Middle frontal gyrus (tissue), 1 donor: ENCODE measurements at regions not wholly inside any gene's neighbourhood (a gene's known extent, or its start where the extent isn't known, plus 50 kb on each side); places are given as distances from the start of the nearest gene placed in this dataset.
"Not testable (repeated sequence)": the region's sequence is repeated elsewhere in the genome, so short reads cannot be mapped to it uniquely, and the experiment has no call there.

Experiments
- DNase-seq: peaks from one replicate; pipeline ENCODE4 v3.0.0-alpha.2; 2015; ENCODE audit warnings: low spot score; ENCODE audit errors: extremely low spot score

- no peak for DNase-seq
These were observed 195.5 kb downstream of the BCL11A start for GRCh38 chr2:60357996-60358395.

- DNase-seq = no peak
These were observed 197.1 kb downstream of the BCL11A start for GRCh38 chr2:60356346-60356745.

GRCh38 chr2:60355849-60356261 is 197.6 kb downstream of the BCL11A start:
- no peak for DNase-seq

- DNase-seq = no peak
These were observed 198.7 kb downstream of the BCL11A start for GRCh38 chr2:60354713-60355112.

- no peak for DNase-seq
These were observed 199.6 kb downstream of the BCL11A start for GRCh38 chr2:60353863-60354262.

- no peak for DNase-seq
These were observed 200.1 kb downstream of the BCL11A start for GRCh38 chr2:60353406-60353800.

GRCh38 chr2:60352491-60353405 is 200.7 kb downstream of the BCL11A start:
- DNase-seq = no peak

- no peak for DNase-seq
These were observed 201.7 kb downstream of the BCL11A start for GRCh38 chr2:60351802-60352201.

GRCh38 chr2:60351321-60351720 is 202.1 kb downstream of the BCL11A start:
- DNase-seq = no peak

GRCh38 chr2:60350791-60351190 is 202.7 kb downstream of the BCL11A start:
- DNase-seq = no peak

- no peak for DNase-seq
These were observed 205.7 kb downstream of the BCL11A start for GRCh38 chr2:60347781-60348180.

GRCh38 chr2:60342491-60342890 is 211.0 kb downstream of the BCL11A start:
- not testable (repeated sequence) for DNase-seq

- DNase-seq = no peak
These were observed 212.3 kb downstream of the BCL11A start for GRCh38 chr2:60341151-60341550.

GRCh38 chr2:60339286-60339685 is 214.2 kb downstream of the BCL11A start:
- DNase-seq = no peak

GRCh38 chr2:60337142-60337497 is 216.3 kb downstream of the BCL11A start:
- DNase-seq = no peak

- DNase-seq = no peak
These were observed 216.9 kb downstream of the BCL11A start for GRCh38 chr2:60336442-60337141.

GRCh38 chr2:60335533-60336237 is 217.8 kb downstream of the BCL11A start:
- DNase-seq = no peak

- no peak for DNase-seq
These were observed 218.8 kb downstream of the BCL11A start for GRCh38 chr2:60334610-60335009.

GRCh38 chr2:60333264-60333663 is 220.2 kb downstream of the BCL11A start:
- no peak for DNase-seq

- no peak for DNase-seq
These were observed 222.2 kb downstream of the BCL11A start for GRCh38 chr2:60331115-60331809.

GRCh38 chr2:60329225-60329624 is 224.2 kb downstream of the BCL11A start:
- no peak for DNase-seq
